GM10266 (cell line): ENCODE measurements at regions not wholly inside any gene's neighbourhood (a gene's known extent, or its start where the extent isn't known, plus 50 kb on each side); places are given as distances from the start of the nearest gene placed in this dataset.

Source experiments
- DNase-seq: peaks from one replicate; pipeline ENCODE4 v3.0.0; 2012; ENCODE audit errors: extremely low spot score
- TF ChIP-seq, protein P1 (sequence below): IDR thresholded peaks from 2 replicates; pipeline ENCODE4 v1.5.1; 2012; ENCODE audit warnings: mild to moderate bottlenecking, low read depth; ENCODE audit not compliant: control insufficient read depth, insufficient read depth; ENCODE audit errors: missing control alignments

- DNase-seq = no peak
- TF ChIP-seq, protein P1, sequence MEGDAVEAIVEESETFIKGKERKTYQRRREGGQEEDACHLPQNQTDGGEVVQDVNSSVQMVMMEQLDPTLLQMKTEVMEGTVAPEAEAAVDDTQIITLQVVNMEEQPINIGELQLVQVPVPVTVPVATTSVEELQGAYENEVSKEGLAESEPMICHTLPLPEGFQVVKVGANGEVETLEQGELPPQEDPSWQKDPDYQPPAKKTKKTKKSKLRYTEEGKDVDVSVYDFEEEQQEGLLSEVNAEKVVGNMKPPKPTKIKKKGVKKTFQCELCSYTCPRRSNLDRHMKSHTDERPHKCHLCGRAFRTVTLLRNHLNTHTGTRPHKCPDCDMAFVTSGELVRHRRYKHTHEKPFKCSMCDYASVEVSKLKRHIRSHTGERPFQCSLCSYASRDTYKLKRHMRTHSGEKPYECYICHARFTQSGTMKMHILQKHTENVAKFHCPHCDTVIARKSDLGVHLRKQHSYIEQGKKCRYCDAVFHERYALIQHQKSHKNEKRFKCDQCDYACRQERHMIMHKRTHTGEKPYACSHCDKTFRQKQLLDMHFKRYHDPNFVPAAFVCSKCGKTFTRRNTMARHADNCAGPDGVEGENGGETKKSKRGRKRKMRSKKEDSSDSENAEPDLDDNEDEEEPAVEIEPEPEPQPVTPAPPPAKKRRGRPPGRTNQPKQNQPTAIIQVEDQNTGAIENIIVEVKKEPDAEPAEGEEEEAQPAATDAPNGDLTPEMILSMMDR = no peak
These were observed 258.0 kb upstream of the KCND2 start for GRCh38 chr7:120014925-120015465.

DNA sequence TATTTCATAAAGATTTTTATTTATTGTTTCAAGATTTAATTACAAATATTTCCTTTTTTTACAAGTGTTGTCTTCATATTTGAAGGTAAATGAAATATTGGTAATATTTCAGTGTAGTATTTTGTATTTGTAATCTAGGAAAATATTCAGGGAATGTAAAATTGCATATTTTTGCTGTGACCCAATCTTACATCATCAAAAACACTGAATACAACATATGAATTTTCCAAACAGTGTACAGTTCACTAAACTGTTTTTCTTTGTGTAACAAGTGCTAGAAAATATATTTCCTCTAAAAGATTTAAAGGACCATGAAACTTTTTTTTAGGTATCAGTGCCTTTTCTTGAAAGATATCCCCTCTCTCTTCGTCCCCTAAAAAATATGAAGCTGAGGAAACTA is 251.9 kb upstream of the KCND2 start:
- no peak for DNase-seq
- TF ChIP-seq, protein P1 = no peak

DNA sequence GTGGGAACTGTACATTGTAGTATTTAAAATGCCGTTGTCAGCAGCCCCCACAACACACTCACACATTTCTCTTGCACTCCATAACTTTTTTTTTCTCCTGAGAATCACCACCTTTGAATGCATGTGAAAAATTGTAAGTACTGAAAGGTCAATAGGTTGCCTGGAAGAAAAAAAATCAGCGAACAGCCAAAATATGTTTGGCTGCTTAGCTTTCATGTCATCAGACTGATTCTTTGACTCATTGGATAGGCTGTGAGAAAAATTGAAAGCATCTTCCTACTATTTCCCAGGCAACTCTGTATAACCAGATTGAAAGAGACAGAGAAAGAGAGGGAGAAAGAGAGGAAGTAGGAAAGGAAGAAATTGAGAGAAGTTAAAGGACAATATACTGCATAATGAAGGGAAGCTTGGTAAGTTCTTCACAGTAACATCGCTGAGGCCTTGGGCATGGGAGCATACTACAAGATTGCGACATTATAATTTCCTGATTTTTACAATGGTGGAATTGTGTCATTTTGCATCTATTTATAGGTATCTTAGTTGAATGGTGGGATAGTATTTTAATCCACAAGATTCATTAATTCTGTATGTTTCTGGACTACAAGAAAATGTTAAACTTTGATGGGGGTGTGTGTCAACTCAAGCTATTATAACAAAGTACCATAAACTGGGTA is 249.3 kb upstream of the KCND2 start:
- TF ChIP-seq, protein P1 = no peak
- DNase-seq = no peak

- TF ChIP-seq, protein P1 = no peak
- no peak for DNase-seq
These were observed 244.3 kb upstream of the KCND2 start for GRCh38 chr7:120028636-120029035.

DNA sequence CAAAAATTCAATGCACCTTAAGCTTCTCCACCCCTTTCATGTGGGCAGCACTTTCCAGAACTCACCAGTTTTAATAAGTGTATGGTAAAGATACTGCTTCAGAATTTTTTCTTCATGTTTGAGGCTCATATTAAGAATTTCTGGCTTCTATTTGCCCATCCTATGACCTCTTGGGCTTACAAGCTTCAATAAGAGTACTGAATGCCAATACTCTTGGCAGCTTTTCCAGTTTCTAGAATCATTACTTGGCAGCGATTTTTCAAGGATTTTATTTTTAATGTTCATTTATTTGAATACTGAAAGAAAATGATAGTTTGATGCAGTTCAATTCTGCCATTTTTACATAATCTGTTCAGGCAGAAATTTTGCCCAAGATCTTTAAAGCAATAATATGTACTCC is 242.1 kb upstream of the KCND2 start:
- no peak for DNase-seq
- TF ChIP-seq, protein P1 = no peak

DNA sequence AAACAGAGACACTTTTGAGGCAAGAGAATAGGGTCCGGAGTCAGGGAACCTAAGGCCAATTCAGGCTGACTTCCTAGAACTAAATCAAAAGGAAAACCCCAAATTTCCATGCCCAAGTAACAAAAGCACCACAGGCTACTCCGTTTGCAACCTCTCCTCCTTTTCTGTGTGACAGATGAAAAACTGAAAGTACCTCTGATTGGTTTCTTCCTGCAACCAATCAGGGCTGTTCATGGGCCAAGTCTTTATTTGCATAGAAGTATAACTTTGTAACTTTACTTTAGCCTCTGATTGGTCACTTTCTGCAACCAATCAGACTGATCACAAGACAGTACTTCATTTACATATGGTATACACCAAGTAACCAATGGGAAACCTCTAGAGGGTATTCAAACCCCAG is 239.9 kb upstream of the KCND2 start:
- TF ChIP-seq, protein P1 = no peak
- DNase-seq = no peak

GRCh38 chr7:120039138-120039537 is 233.8 kb upstream of the KCND2 start:
- TF ChIP-seq, protein P1 = no peak
- DNase-seq = no peak
